Esophagus muscularis mucosa (tissue), 4 donors: ENCODE measurements at regions not wholly inside any gene's neighbourhood (a gene's known extent, or its start where the extent isn't known, plus 50 kb on each side); places are given as distances from the start of the nearest gene placed in this dataset.

ENCODE experiments used
- DNase-seq: peaks from one replicate; pipeline ENCODE4 v3.0.0-alpha.2; 2017; ENCODE audit errors: extremely low spot score
- H3K27ac ChIP-seq, 4 donors: fragments of 200-600 bp; sonication (generic); replicated peaks in 1 of 4; 1 replicate in 3 of 4; 2 replicates in 1 of 4; pipeline ENCODE4 v1.5.1; 2016 to 2019; ENCODE audit warnings: mild to moderate bottlenecking in 1 of 4
- H3K27me3 ChIP-seq, 4 donors: fragments of 200-600 bp; sonication (generic); one replicate each; pipeline versions ENCODE4 v1.5.1 to v1.6.0; 2016 to 2019
- H3K36me3 ChIP-seq, 4 donors: fragments of 200-600 bp; sonication (generic); one replicate each; pipeline ENCODE4 v1.5.1; 2016 to 2019
- H3K4me1 ChIP-seq, 4 donors: fragments of 200-600 bp; sonication (generic); one replicate each; pipeline ENCODE4 v1.5.1; 2016 to 2019
- H3K4me3 ChIP-seq, 4 donors: fragments of 200-600 bp; sonication (generic); 1 replicate in 2 of 4; 2 replicates in 2 of 4; pipeline ENCODE4 v1.5.1; 2016 to 2019; ENCODE audit warnings: mild to moderate bottlenecking in 4 of 4, moderate library complexity in 1 of 4
- H3K9me3 ChIP-seq, 4 donors: fragments of 200-600 bp; sonication (generic); 1 replicate in 3 of 4; 2 replicates in 1 of 4; pipeline ENCODE4 v1.5.1; 2016 to 2019
- CTCF ChIP-seq, 3 experiments: fragments of 200-600 bp in 2 of 3; fragments of 450-650 bp in 1 of 3; sonication (generic) in 2 of 3; IDR thresholded peaks; one replicate each; pipeline ENCODE4 v1.5.1; 2017 to 2019; ENCODE audit warnings: antibody characterized with exemption in 3 of 3, mild to moderate bottlenecking in 2 of 3, moderate library complexity in 1 of 3
- EP300 ChIP-seq: sonication (generic); formaldehyde crosslinking; IDR thresholded peaks from one replicate; pipeline ENCODE4 v1.6.1; 2017; ENCODE audit warnings: antibody characterized with exemption
- POLR2A ChIP-seq: fragments of 450-650 bp; IDR thresholded peaks from one replicate; pipeline ENCODE4 v1.6.1; 2017; ENCODE audit warnings: antibody characterized with exemption, moderate library complexity, mild to moderate bottlenecking, low read depth
- POLR2AphosphoS5 ChIP-seq, 2 donors: sonication (generic); formaldehyde crosslinking; IDR thresholded peaks; one replicate each; pipeline ENCODE4 v1.6.1; 2017; ENCODE audit warnings: antibody characterized with exemption in 2 of 2
- WGBS: methylation state at CpG from one replicate; pipeline ENCODE4 v1.1.5; 2018; 5-methylcytosine and 5-hydroxymethylcytosine counted together
- intact Hi-C: fragments of 100-400 bp; cut with DNase I; formaldehyde crosslinking; loops from one replicate; pipeline ENCODE4 v1.15.1; 2023

- no peak for DNase-seq
- 42% methylated on average over 5 of the region's 5 CpGs for WGBS
- no peaks in the 10 kb centered on the region for H3K9me3 ChIP-seq
- peaks cover 15 to 35% (median 32%) of the 10 kb centered on the region in 4 donors for H3K4me1 ChIP-seq
- H3K4me3 ChIP-seq: no peak overlapping the region
- peak overlapping the region in 3 of 4 donors; percentile 1 to 34 (median 31) for H3K27ac ChIP-seq
- H3K27me3 ChIP-seq: no peaks in the 10 kb centered on the region
- H3K36me3 ChIP-seq: no peaks in the 10 kb centered on the region
- TF ChIP-seq CTCF (IDR thresholded peaks at IDR 0.05) (no peak), EP300 (no peak), POLR2AphosphoS5 (IDR thresholded peaks at IDR 0.05) (no peak), POLR2A (no peak)
- intact Hi-C loops: no loop called here
Measured at GRCh38 chr11:112612250-112612849, 348.9 kb upstream of the NCAM1 start.

- H3K4me3 ChIP-seq: no peak overlapping the region
- peak overlapping the region in 3 of 4 donors; percentile 1 to 34 (median 31) for H3K27ac ChIP-seq
- WGBS: 40% methylated on average over 8 of the region's 8 CpGs
- DNase-seq: no peak
- no peaks in the 10 kb centered on the region for H3K9me3 ChIP-seq
- H3K4me1 ChIP-seq: peaks cover 15 to 33% (median 29%) of the 10 kb centered on the region in 4 donors
- intact Hi-C loops: no loop called here
- no peaks in the 10 kb centered on the region for H3K36me3 ChIP-seq
- TF ChIP-seq POLR2A (no peak), EP300 (no peak), CTCF (IDR thresholded peaks at IDR 0.05) (no peak), POLR2AphosphoS5 (IDR thresholded peaks at IDR 0.05) (peak in 1 of 2 donors; percentile 42)
- H3K27me3 ChIP-seq: no peaks in the 10 kb centered on the region
Measured at GRCh38 chr11:112613051-112613972, 347.9 kb upstream of the NCAM1 start.

GRCh38 chr11:112614605-112615004 lies 346.6 kb upstream of the NCAM1 start:
- peak; percentile 72 for DNase-seq
- TF ChIP-seq POLR2AphosphoS5 (IDR thresholded peaks at IDR 0.05) (no peak), CTCF (IDR thresholded peaks at IDR 0.05) (no peak), POLR2A (no peak), EP300 (no peak)
- H3K36me3 ChIP-seq: no peaks in the 10 kb centered on the region
- intact Hi-C loops: no loop called here
- H3K27ac ChIP-seq: no peak overlapping the region
- peaks cover 15 to 28% (median 27%) of the 10 kb centered on the region in 4 donors for H3K4me1 ChIP-seq
- H3K9me3 ChIP-seq: no peaks in the 10 kb centered on the region
- WGBS: 87% methylated on average over 1 of the region's 1 CpG
- H3K27me3 ChIP-seq: no peaks in the 10 kb centered on the region
- H3K4me3 ChIP-seq: no peak overlapping the region

GRCh38 chr11:112615238-112615637 lies 346.0 kb upstream of the NCAM1 start:
- Histone ChIP-seq H3K9me3 (no peaks in the 10 kb centered on the region), H3K27ac (no peak overlapping the region), H3K4me3 (no peak overlapping the region), H3K27me3 (no peaks in the 10 kb centered on the region), H3K36me3 (no peaks in the 10 kb centered on the region), H3K4me1 (peaks cover 15 to 28% (median 27%) of the 10 kb centered on the region in 4 donors)
- TF ChIP-seq EP300 (no peak), POLR2AphosphoS5 (IDR thresholded peaks at IDR 0.05) (no peak), POLR2A (no peak), CTCF (IDR thresholded peaks at IDR 0.05) (no peak)
- peak; percentile 39 for DNase-seq
- intact Hi-C loops: no loop called here
